ENCODE measurements at regions not wholly inside any gene's neighbourhood (a gene's known extent, or its start where the extent isn't known, plus 50 kb on each side); places are given as distances from the start of the nearest gene placed in this dataset.

DNA sequence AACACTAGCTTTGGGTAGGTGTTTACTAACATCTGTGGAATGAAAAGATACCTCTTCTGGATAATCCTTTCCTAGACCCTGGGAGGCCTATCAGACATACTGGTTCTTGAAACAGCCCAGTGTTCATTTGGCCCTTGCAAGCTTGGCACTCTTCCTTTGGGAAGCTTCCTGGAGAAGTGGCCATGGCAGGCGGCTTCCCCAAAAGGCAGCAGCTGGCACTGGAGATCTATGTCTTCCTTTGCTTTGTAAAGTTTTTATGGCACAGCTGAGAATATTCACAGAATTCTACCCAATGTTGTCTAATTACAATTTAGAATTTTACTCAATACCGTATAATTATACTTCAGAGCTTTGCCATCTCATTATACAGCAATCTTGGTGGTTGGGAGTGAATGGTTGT is 199.2 kb upstream of the C11orf87 start:
- TF ChIP-seq, protein P1, sequence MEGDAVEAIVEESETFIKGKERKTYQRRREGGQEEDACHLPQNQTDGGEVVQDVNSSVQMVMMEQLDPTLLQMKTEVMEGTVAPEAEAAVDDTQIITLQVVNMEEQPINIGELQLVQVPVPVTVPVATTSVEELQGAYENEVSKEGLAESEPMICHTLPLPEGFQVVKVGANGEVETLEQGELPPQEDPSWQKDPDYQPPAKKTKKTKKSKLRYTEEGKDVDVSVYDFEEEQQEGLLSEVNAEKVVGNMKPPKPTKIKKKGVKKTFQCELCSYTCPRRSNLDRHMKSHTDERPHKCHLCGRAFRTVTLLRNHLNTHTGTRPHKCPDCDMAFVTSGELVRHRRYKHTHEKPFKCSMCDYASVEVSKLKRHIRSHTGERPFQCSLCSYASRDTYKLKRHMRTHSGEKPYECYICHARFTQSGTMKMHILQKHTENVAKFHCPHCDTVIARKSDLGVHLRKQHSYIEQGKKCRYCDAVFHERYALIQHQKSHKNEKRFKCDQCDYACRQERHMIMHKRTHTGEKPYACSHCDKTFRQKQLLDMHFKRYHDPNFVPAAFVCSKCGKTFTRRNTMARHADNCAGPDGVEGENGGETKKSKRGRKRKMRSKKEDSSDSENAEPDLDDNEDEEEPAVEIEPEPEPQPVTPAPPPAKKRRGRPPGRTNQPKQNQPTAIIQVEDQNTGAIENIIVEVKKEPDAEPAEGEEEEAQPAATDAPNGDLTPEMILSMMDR (IDR thresholded peaks at IDR 0.05): no peak
- TF ChIP-seq EZH2 (IDR thresholded peaks at IDR 0.05) (no peak), EZH2phosphoT487 (IDR thresholded peaks at IDR 0.05) (no peak)

Measured in neural progenitor cell (in vitro differentiated cells).